ENCODE measurements at regions not wholly inside any gene's neighbourhood (a gene's known extent, or its start where the extent isn't known, plus 50 kb on each side); places are given as distances from the start of the nearest gene placed in this dataset.
"Not testable (repeated sequence)": the region's sequence is repeated elsewhere in the genome, so short reads cannot be mapped to it uniquely, and the experiment has no call there.

GRCh38 chr4:106546370-106546769, 177.8 kb upstream of the GIMD1 start:
- Histone ChIP-seq H3K23ac (ENCODE audit: low read length) (no peak overlapping the region), H3K27me3 (ENCODE audit: insufficient read depth, low read length) (no peaks in the 10 kb centered on the region), H3K9ac (ENCODE audit: low read length) (no peak overlapping the region), H3K9me3 (ENCODE audit: insufficient read depth, low read depth, low read length) (no peaks in the 10 kb centered on the region), H3K79me2 (ENCODE audit: control insufficient read depth, insufficient read depth, low read length, poor library complexity) (no peaks in the 10 kb centered on the region), H3K14ac (ENCODE audit: low read length) (no peak overlapping the region), H4K12ac (ENCODE audit: low read depth, low read length) (no peak overlapping the region), H3K79me1 (ENCODE audit: low read length) (no peaks in the 10 kb centered on the region), H3K36me3 (ENCODE audit: control insufficient read depth in 1 of 2, insufficient read depth in 2 of 2, low read length in 2 of 2) (no peaks in the 10 kb centered on the region), H3K27ac (ENCODE audit: low read depth, low read length) (no peak overlapping the region), H3K18ac (ENCODE audit: low read length) (no peak overlapping the region), H2BK5ac (ENCODE audit: low read depth, low read length, poor library complexity) (no peak overlapping the region), H2BK12ac (ENCODE audit: low read length) (no peak overlapping the region), H3K4me3 (ENCODE audit: low read depth, low read length) (no peak overlapping the region), H2AK5ac (ENCODE audit: low read length) (no peak overlapping the region), H3K4ac (ENCODE audit: low read depth, low read length) (no peak overlapping the region), H4K91ac (ENCODE audit: low read depth, low read length) (no peak overlapping the region), H3K4me1 (ENCODE audit: control insufficient read depth in 1 of 2, insufficient read depth in 2 of 2, low read length in 2 of 2) (no peaks in the 10 kb centered on the region), H3K4me2 (ENCODE audit: low read length) (no peak overlapping the region), H2BK120ac (ENCODE audit: insufficient read depth, low read length, poor library complexity) (no peak overlapping the region), H4K8ac (ENCODE audit: low read depth, low read length) (no peak overlapping the region), H2AFZ (ENCODE audit: insufficient read depth, low read length, poor library complexity) (no peak overlapping the region)
- no CpG with 5 or more reads among the region's 1 CpG for WGBS (ENCODE audit: extremely low coverage, insufficient coverage, insufficient read length)
- no peak for DNase-seq

- not testable (repeated sequence) for H2AFZ ChIP-seq (ENCODE audit: insufficient read depth, low read length, poor library complexity); H3K79me1 ChIP-seq (ENCODE audit: low read length); H3K9ac ChIP-seq (ENCODE audit: low read length); H2BK120ac ChIP-seq (ENCODE audit: insufficient read depth, low read length, poor library complexity); H3K4me3 ChIP-seq (ENCODE audit: low read depth, low read length); H4K12ac ChIP-seq (ENCODE audit: low read depth, low read length); H3K14ac ChIP-seq (ENCODE audit: low read length); H4K91ac ChIP-seq (ENCODE audit: low read depth, low read length); H3K27ac ChIP-seq (ENCODE audit: low read depth, low read length); H3K4me2 ChIP-seq (ENCODE audit: low read length); H3K79me2 ChIP-seq (ENCODE audit: control insufficient read depth, insufficient read depth, low read length, poor library complexity); H2AK5ac ChIP-seq (ENCODE audit: low read length); H2BK12ac ChIP-seq (ENCODE audit: low read length); H3K4ac ChIP-seq (ENCODE audit: low read depth, low read length); H4K8ac ChIP-seq (ENCODE audit: low read depth, low read length); H3K18ac ChIP-seq (ENCODE audit: low read length); H3K27me3 ChIP-seq (ENCODE audit: insufficient read depth, low read length); H3K23ac ChIP-seq (ENCODE audit: low read length); H3K4me1 ChIP-seq (ENCODE audit: control insufficient read depth in 1 of 2, insufficient read depth in 2 of 2, low read length in 2 of 2); DNase-seq; H3K36me3 ChIP-seq (ENCODE audit: control insufficient read depth in 1 of 2, insufficient read depth in 2 of 2, low read length in 2 of 2); H2BK5ac ChIP-seq (ENCODE audit: low read depth, low read length, poor library complexity); H3K9me3 ChIP-seq (ENCODE audit: insufficient read depth, low read depth, low read length)
- no CpG with 5 or more reads among the region's 1 CpG for WGBS (ENCODE audit: extremely low coverage, insufficient coverage, insufficient read length)
Measured at GRCh38 chr4:106542609-106543008, 174.0 kb upstream of the GIMD1 start.

- no CpG with 5 or more reads among the region's 2 CpGs for WGBS (ENCODE audit: extremely low coverage, insufficient coverage, insufficient read length)
- no peaks in the 10 kb centered on the region for H3K36me3 ChIP-seq (ENCODE audit: control insufficient read depth in 1 of 2, insufficient read depth in 2 of 2, low read length in 2 of 2)
Measured at GRCh38 chr4:106541253-106541652, 172.7 kb upstream of the GIMD1 start.

GRCh38 chr4:106530821-106531220, 162.2 kb upstream of the GIMD1 start:
- Histone ChIP-seq H3K4me3 (ENCODE audit: low read depth, low read length) (no peak overlapping the region), H2BK5ac (ENCODE audit: low read depth, low read length, poor library complexity) (no peak overlapping the region), H3K27me3 (ENCODE audit: insufficient read depth, low read length) (no peaks in the 10 kb centered on the region), H3K4me2 (ENCODE audit: low read length) (no peak overlapping the region), H3K4ac (ENCODE audit: low read depth, low read length) (no peak overlapping the region), H2BK12ac (ENCODE audit: low read length) (no peak overlapping the region), H3K79me2 (ENCODE audit: control insufficient read depth, insufficient read depth, low read length, poor library complexity) (no peaks in the 10 kb centered on the region), H3K36me3 (ENCODE audit: control insufficient read depth in 1 of 2, insufficient read depth in 2 of 2, low read length in 2 of 2) (no peaks in the 10 kb centered on the region), H3K23ac (ENCODE audit: low read length) (no peak overlapping the region), H3K14ac (ENCODE audit: low read length) (no peak overlapping the region), H2AFZ (ENCODE audit: insufficient read depth, low read length, poor library complexity) (no peak overlapping the region), H3K79me1 (ENCODE audit: low read length) (no peaks in the 10 kb centered on the region), H3K27ac (ENCODE audit: low read depth, low read length) (no peak overlapping the region), H3K9ac (ENCODE audit: low read length) (no peak overlapping the region), H3K18ac (ENCODE audit: low read length) (no peak overlapping the region), H4K91ac (ENCODE audit: low read depth, low read length) (no peak overlapping the region), H2BK120ac (ENCODE audit: insufficient read depth, low read length, poor library complexity) (no peak overlapping the region), H4K12ac (ENCODE audit: low read depth, low read length) (no peak overlapping the region), H3K4me1 (ENCODE audit: control insufficient read depth in 1 of 2, insufficient read depth in 2 of 2, low read length in 2 of 2) (no peaks in the 10 kb centered on the region), H4K8ac (ENCODE audit: low read depth, low read length) (no peak overlapping the region), H3K9me3 (ENCODE audit: insufficient read depth, low read depth, low read length) (no peaks in the 10 kb centered on the region), H2AK5ac (ENCODE audit: low read length) (no peak overlapping the region)
- no peak for DNase-seq

More at GRCh38 chr4:106541253-106541652, 172.7 kb upstream of the GIMD1 start:
- Histone ChIP-seq H3K27me3 (ENCODE audit: insufficient read depth, low read length) (no peaks in the 10 kb centered on the region), H3K4me2 (ENCODE audit: low read length) (no peak overlapping the region), H2AK5ac (ENCODE audit: low read length) (no peak overlapping the region), H3K4ac (ENCODE audit: low read depth, low read length) (no peak overlapping the region), H3K23ac (ENCODE audit: low read length) (no peak overlapping the region), H3K18ac (ENCODE audit: low read length) (no peak overlapping the region), H3K4me1 (ENCODE audit: control insufficient read depth in 1 of 2, insufficient read depth in 2 of 2, low read length in 2 of 2) (no peaks in the 10 kb centered on the region), H2BK12ac (ENCODE audit: low read length) (no peak overlapping the region), H3K9me3 (ENCODE audit: insufficient read depth, low read depth, low read length) (no peaks in the 10 kb centered on the region), H3K79me2 (ENCODE audit: control insufficient read depth, insufficient read depth, low read length, poor library complexity) (no peaks in the 10 kb centered on the region), H4K8ac (ENCODE audit: low read depth, low read length) (no peak overlapping the region), H3K9ac (ENCODE audit: low read length) (no peak overlapping the region), H2BK5ac (ENCODE audit: low read depth, low read length, poor library complexity) (no peak overlapping the region), H3K14ac (ENCODE audit: low read length) (no peak overlapping the region), H3K4me3 (ENCODE audit: low read depth, low read length) (no peak overlapping the region), H4K91ac (ENCODE audit: low read depth, low read length) (no peak overlapping the region), H3K79me1 (ENCODE audit: low read length) (no peaks in the 10 kb centered on the region), H2AFZ (ENCODE audit: insufficient read depth, low read length, poor library complexity) (no peak overlapping the region), H4K12ac (ENCODE audit: low read depth, low read length) (no peak overlapping the region), H3K27ac (ENCODE audit: low read depth, low read length) (no peak overlapping the region), H2BK120ac (ENCODE audit: insufficient read depth, low read length, poor library complexity) (no peak overlapping the region)
- no peak for DNase-seq

GRCh38 chr4:106530024-106530361, 161.4 kb upstream of the GIMD1 start:
- Histone ChIP-seq H3K9me3 (ENCODE audit: insufficient read depth, low read depth, low read length) (no peaks in the 10 kb centered on the region), H3K79me1 (ENCODE audit: low read length) (no peaks in the 10 kb centered on the region), H3K23ac (ENCODE audit: low read length) (no peak overlapping the region), H3K4me1 (ENCODE audit: control insufficient read depth in 1 of 2, insufficient read depth in 2 of 2, low read length in 2 of 2) (no peaks in the 10 kb centered on the region), H4K12ac (ENCODE audit: low read depth, low read length) (no peak overlapping the region), H2BK120ac (ENCODE audit: insufficient read depth, low read length, poor library complexity) (no peak overlapping the region), H2BK12ac (ENCODE audit: low read length) (no peak overlapping the region), H2BK5ac (ENCODE audit: low read depth, low read length, poor library complexity) (no peak overlapping the region), H3K27ac (ENCODE audit: low read depth, low read length) (no peak overlapping the region), H4K91ac (ENCODE audit: low read depth, low read length) (no peak overlapping the region), H3K9ac (ENCODE audit: low read length) (no peak overlapping the region), H3K36me3 (ENCODE audit: control insufficient read depth in 1 of 2, insufficient read depth in 2 of 2, low read length in 2 of 2) (no peaks in the 10 kb centered on the region), H3K79me2 (ENCODE audit: control insufficient read depth, insufficient read depth, low read length, poor library complexity) (no peaks in the 10 kb centered on the region), H3K4me3 (ENCODE audit: low read depth, low read length) (no peak overlapping the region), H2AK5ac (ENCODE audit: low read length) (no peak overlapping the region), H3K27me3 (ENCODE audit: insufficient read depth, low read length) (no peaks in the 10 kb centered on the region), H3K18ac (ENCODE audit: low read length) (no peak overlapping the region), H2AFZ (ENCODE audit: insufficient read depth, low read length, poor library complexity) (no peak overlapping the region), H4K8ac (ENCODE audit: low read depth, low read length) (no peak overlapping the region), H3K4me2 (ENCODE audit: low read length) (no peak overlapping the region), H3K4ac (ENCODE audit: low read depth, low read length) (no peak overlapping the region), H3K14ac (ENCODE audit: low read length) (no peak overlapping the region)
- DNase-seq, result no peak
- no CpG with 5 or more reads among the region's 1 CpG for WGBS (ENCODE audit: extremely low coverage, insufficient coverage, insufficient read length)

Data from trophoblast cell (in vitro differentiated cells and primary cell).